Heart right ventricle (tissue), 16 donors: ENCODE measurements at regions not wholly inside any gene's neighbourhood (a gene's known extent, or its start where the extent isn't known, plus 50 kb on each side); places are given as distances from the start of the nearest gene placed in this dataset.

Experiments used
- ATAC-seq, 8 donors: fragments of 200-7000 bp; cut with Tn5 transposase; one replicate each; pipeline ENCODE4 v1.9.1; 2020; ENCODE audit warnings: mild to moderate bottlenecking in 8 of 8, moderate library complexity in 8 of 8, moderate number of reproducible peaks in 1 of 8
- DNase-seq, 2 donors: peaks; one replicate each; pipeline ENCODE4 v3.0.0-alpha.2; 2020
- H3K27ac ChIP-seq, 10 donors: fragments of 200-600 bp; sonication (generic) in 2 of 10; one replicate each; pipeline versions ENCODE4 v1.5.0 to v1.8.0; 2020 to 2022; ENCODE audit warnings: mild to moderate bottlenecking in 3 of 10
- H3K27me3 ChIP-seq, 7 donors: fragments of 200-600 bp; one replicate each; pipeline ENCODE4 v1.8.0; 2021 to 2022; ENCODE audit warnings: mild to moderate bottlenecking in 2 of 7
- H3K36me3 ChIP-seq, 9 donors: fragments of 200-600 bp; sonication (generic) in 1 of 9; one replicate each; pipeline versions ENCODE4 v1.5.0 to v1.8.0; 2020 to 2022; ENCODE audit warnings: mild to moderate bottlenecking in 2 of 9
- H3K4me1 ChIP-seq, 9 donors: fragments of 200-600 bp; sonication (generic) in 1 of 9; one replicate each; pipeline versions ENCODE4 v1.5.0 to v1.8.0; 2020 to 2022; ENCODE audit warnings: mild to moderate bottlenecking in 4 of 9
- H3K4me3 ChIP-seq, 10 donors: fragments of 200-600 bp; sonication (generic) in 2 of 10; one replicate each; pipeline versions ENCODE4 v1.5.0 to v1.8.0; 2020 to 2022; ENCODE audit warnings: mild to moderate bottlenecking in 7 of 10, moderate library complexity in 2 of 10
- H3K9me3 ChIP-seq, 11 donors: fragments of 200-600 bp in 10 of 11; sonication (generic) in 2 of 11; one replicate each; pipeline versions ENCODE4 v1.5.0 to v1.8.0; 2013 to 2022; ENCODE audit warnings: mild to moderate bottlenecking in 2 of 11, control low read depth in 1 of 11, moderate library complexity in 1 of 11
- CTCF ChIP-seq, 9 donors: fragments of 200-600 bp; sonication (generic) in 2 of 9; IDR thresholded peaks; one replicate each; pipeline versions ENCODE4 v1.5.0 to v1.8.0; 2021 to 2022; ENCODE audit warnings: antibody characterized with exemption in 9 of 9, mild to moderate bottlenecking in 5 of 9, moderate library complexity in 1 of 9
- WGBS, 2 donors: extraction: QIAGEN DNeasy Blood & Tissue Kit; methylation state at CpG; one replicate each; pipeline ENCODE4 v1.1.7; 2013; ENCODE audit warnings: inconsistent platforms in 1 of 2; 5-methylcytosine and 5-hydroxymethylcytosine counted together
- intact Hi-C, 10 donors: fragments of 100-400 bp; cut with DNase I; formaldehyde crosslinking; loops; one replicate each; pipeline versions ENCODE4 v1.11.1 to v1.14.2; 2022
- donor health status: Arrhythmogenic right ventricular cardiomyopathy.
- donor health status: ischemic (EF 13 %, LVEDD 7.1; RV severe dilation, severe dysfunction).
- donor health status: healthy with polysubstance abuse.
- donor health status: DM: no; HTN: yes; CAD: no.
- donor health status: DM: no; HTN: no; CAD: no.
- donor health status: ischemic (EF 25% LVEDD 6.9; RV normal size, moderate dysfunction).
- donor health status: ischemic (EF 25% LVEDD 5.7; RV mildly dilated, moderate dysfunction).
- donor health status: healthy.
- donor health status: DM: yes; HTN: yes; CAD: no.
- donor health status: Ischemic cardiomyopathy.
- donor health status: ischemic (EF 35%, LVEDD 5.7; RV mildly dilated, moderate dysfunction).
- donor health status: nonischemic (EF 11% LVEDD 7.7; RV severe dilation, severe dysfunction).
- donor health status: DM: yes; HTN: yes; CAD: no.
- donor health status: PGD.
- donor health status: ischemic (EF 29% LVEDD 5.4; RV normal size, mild dysfunction).
- donor health status: nonischemic (EF 23%, LVEDD 6.1; RV moderate dilation, normal function).

- DNase-seq: no peak
- Histone ChIP-seq H3K36me3 (no peaks in the 10 kb centered on the region), H3K9me3 (peaks cover 0 to 23% (median 7%) of the 10 kb centered on the region in 11 donors), H3K4me3 (no peak overlapping the region), H3K27me3 (peaks cover 0 to 8% (median 0%) of the 10 kb centered on the region in 7 donors), H3K27ac (no peak overlapping the region), H3K4me1 (no peaks in the 10 kb centered on the region)
- ATAC-seq: no peak
- TF ChIP-seq CTCF (IDR thresholded peaks at IDR 0.05): no peak
- 77 to 86% methylated on average over 3 of the region's 3 CpGs for WGBS, 2 donors
- intact Hi-C loops: loop anchor here in 1 of 10 donors (10.0 kb wide), 1 partner anchor 59 kb away; no protein-coding TSS in a partner anchor
Observed at GRCh38 chr16:17585449-17586074, 114.8 kb upstream of the XYLT1 start.

GRCh38 chr16:17578981-17579874, 108.5 kb upstream of the XYLT1 start:
- intact Hi-C loops: loop anchor here in 7 of 10 donors (5.0 to 10.0 kb wide), 4 partner anchors 94 to 717 kb away; no protein-coding TSS in a partner anchor
- ATAC-seq (peak in 7 of 8 donors; percentile 45 to 83 (median 71)), DNase-seq (peak in 1 of 2 donors; percentile 58)
- Histone ChIP-seq H3K27ac (no peak overlapping the region), H3K4me1 (peaks cover 0 to 10% (median 0%) of the 10 kb centered on the region in 9 donors), H3K4me3 (no peak overlapping the region), H3K9me3 (peaks cover 0 to 12% (median 6%) of the 10 kb centered on the region in 11 donors), H3K27me3 (peaks cover 0 to 5% (median 0%) of the 10 kb centered on the region in 7 donors), H3K36me3 (no peaks in the 10 kb centered on the region)
- 20 to 25% methylated on average over 10 of the region's 10 CpGs for WGBS, 2 donors
- peak; percentile 60 to 89 (median 83) for TF ChIP-seq CTCF (IDR thresholded peaks at IDR 0.05)

GRCh38 chr16:17574256-17574655, 103.5 kb upstream of the XYLT1 start:
- 47 to 54% methylated on average over 3 of the region's 3 CpGs for WGBS, 2 donors
- H3K27ac ChIP-seq: no peak overlapping the region
- H3K36me3 ChIP-seq: no peaks in the 10 kb centered on the region
- no peak for TF ChIP-seq CTCF (IDR thresholded peaks at IDR 0.05)
- H3K27me3 ChIP-seq: peaks cover 0 to 30% (median 0%) of the 10 kb centered on the region in 7 donors
- H3K4me1 ChIP-seq: peaks cover 0 to 4% (median 0%) of the 10 kb centered on the region in 9 donors
- no peak overlapping the region for H3K4me3 ChIP-seq
- ATAC-seq: no peak
- DNase-seq: no peak
- no peaks in the 10 kb centered on the region for H3K9me3 ChIP-seq
- intact Hi-C loops: loop anchor here in 2 of 10 donors (10.0 kb wide), 2 partner anchors 89 to 709 kb away; no protein-coding TSS in a partner anchor

- DNase-seq: no peak
- 74 to 78% methylated on average over 1 of the region's 1 CpG for WGBS, 2 donors
- intact Hi-C loops: loop anchor here in 2 of 10 donors (10.0 kb wide), 2 partner anchors 87 to 707 kb away; no protein-coding TSS in a partner anchor
Observed at GRCh38 chr16:17572145-17572544, 101.4 kb upstream of the XYLT1 start.

More at GRCh38 chr16:17572145-17572544, 101.4 kb upstream of the XYLT1 start:
- Histone ChIP-seq H3K36me3 (no peaks in the 10 kb centered on the region), H3K27me3 (peaks cover 0 to 30% (median 0%) of the 10 kb centered on the region in 7 donors), H3K4me1 (no peaks in the 10 kb centered on the region), H3K27ac (no peak overlapping the region), H3K9me3 (no peaks in the 10 kb centered on the region), H3K4me3 (no peak overlapping the region)
- no peak for ATAC-seq
- TF ChIP-seq CTCF (IDR thresholded peaks at IDR 0.05): no peak
